GM21528 (cell line): ENCODE measurements at regions not wholly inside any gene's neighbourhood (a gene's known extent, or its start where the extent isn't known, plus 50 kb on each side); places are given as distances from the start of the nearest gene placed in this dataset.

Experiments
- ATAC-seq: cut with Tn5 transposase; IDR thresholded peaks from one replicate; pipeline ENCODE4 v1.9.1; 2021; ENCODE audit warnings: mild to moderate bottlenecking, moderate library complexity; ENCODE audit not compliant: unreplicated experiment, low FRiP score

DNA sequence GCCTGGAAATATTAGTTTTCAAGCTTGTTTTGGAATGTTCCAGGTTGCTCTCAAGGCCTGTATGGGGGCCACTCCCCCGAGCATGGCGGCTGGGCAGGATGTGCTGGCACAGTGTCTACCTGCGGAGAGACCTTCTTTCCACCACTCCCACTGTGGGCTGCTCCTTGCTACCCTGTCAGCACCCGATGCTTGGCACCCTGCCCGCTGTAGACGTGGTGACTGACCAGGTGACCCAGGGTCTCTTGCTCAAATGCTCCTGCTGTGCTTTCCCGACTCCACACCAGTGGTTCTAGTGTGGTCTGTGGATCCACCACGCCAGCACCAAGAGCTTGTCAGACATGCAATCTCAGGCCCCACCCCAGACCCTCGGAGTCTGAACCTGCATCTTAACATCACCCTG lies 213.3 kb downstream of the SH3BP4 start:
- no peak for ATAC-seq

DNA sequence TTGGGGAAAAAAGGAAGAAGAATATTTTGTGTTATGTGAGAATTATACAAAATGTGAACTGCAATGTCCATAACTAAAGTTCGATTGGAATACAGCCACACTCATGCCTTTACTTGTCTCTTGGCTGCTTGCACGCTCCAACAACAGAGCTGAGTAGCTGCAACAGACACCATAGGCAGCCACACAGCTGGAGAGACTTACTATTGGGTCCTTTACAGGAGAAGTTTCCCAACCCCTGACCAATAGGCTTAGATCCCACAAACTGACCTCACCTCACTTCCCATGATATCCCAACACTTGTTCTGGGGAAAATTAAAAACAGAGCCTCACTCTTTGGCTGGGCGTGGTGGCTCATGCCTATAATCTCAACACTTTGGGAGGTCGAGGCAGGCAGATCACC lies 213.8 kb downstream of the SH3BP4 start:
- ATAC-seq = no peak

DNA sequence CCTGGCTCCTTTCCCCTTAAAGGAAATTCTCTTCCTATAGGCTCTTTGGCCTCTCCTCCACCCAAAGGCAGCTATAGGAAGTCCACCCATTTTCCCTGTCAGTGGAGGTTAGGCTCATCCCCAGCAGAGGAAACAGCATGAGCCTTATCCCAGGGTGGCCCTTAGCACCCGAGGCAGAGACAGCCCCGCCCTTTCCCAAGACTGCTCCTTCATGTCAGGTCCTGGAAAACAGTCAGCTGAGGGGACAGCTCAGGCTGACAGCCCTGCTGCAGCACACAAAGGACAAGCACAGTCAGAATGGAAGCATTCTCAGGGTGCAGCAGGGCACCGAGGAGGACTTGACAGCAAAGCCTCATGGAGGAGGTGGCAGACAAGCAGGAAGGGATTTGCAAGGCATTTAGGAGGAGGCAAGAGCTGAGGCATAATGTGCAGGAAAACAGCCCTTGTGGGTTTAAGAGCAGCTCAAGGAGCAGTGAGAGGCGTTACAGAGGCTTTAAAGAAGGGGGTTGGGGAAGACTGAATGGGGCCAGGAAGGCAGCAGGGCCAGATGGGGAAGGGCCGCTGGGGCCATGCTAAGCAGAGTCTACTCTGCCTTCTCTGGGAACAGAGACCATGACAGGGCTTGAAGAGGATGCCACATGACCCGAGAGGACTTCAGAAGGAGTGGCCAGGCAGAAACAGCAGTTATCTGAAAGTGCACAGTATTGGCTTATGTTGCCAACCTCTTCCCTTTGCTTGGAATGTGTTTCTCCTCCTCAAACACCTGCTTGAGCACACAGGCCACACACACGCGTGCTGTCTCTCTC lies 216.6 kb downstream of the SH3BP4 start:
- ATAC-seq = no peak

DNA sequence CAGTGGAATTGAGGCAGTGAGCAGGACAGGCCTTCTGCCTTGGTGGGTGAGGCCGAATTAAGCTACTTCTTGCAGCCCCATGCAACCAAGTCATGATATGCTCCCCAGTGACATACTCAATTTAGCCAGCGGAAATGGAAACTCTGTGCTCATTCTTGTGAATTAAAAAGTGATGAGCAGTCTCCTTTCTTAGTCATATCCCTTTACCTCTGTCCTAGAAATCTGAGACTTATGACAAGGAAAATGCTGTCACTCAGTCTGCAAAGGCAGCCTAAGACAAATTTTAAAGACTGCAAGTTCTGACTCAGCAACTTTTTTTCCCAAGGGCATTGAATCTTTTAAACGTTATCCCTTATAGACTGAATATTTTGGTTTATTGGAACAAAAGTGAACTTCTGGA lies 218.2 kb downstream of the SH3BP4 start:
- ATAC-seq = no peak

DNA sequence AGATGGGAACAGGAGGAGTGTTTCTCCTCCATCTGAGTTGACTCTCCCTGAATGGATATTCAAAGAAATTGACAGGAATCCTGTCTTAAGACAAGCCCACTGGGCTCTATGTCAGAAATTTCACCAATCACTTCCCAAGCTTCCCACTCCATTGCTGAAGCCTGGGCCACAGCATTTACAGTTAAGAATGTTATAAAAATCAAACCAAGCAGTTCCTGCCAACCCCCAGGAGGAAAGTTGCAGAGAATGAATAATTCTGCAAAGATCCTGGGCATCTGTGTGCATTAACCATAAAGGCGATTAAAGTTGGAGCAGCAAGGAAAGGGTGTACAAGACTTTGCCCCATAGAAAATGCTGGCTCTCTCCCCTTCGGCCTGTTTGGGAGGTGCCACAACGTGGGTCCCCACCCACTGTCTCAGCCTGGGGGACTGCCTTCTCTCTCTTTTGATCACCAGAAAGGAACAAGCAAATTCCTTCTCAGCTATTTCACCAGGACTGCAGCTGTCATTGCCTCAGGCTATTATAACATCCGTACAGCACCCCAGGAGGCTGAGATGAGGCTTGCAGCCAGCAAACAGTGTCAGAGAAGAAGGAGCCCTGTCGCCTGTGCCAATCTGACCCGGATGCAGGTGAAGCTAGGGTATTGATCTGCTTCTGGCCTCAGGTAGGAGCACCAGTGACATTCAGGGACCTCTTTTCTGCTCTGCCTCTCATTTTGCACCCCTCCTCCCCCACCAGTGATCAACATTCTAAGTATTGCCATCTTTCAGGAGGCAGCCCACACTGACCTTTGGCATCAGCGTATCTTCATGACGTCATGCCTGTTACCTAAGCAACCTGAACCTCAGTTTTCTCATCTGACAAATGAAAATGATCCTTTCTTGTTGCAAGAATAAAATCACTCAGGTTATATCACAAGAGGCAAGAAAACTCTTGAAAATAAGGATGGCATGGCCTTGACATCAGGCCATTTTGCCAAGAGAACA lies 219.0 kb downstream of the SH3BP4 start:
- no peak for ATAC-seq

DNA sequence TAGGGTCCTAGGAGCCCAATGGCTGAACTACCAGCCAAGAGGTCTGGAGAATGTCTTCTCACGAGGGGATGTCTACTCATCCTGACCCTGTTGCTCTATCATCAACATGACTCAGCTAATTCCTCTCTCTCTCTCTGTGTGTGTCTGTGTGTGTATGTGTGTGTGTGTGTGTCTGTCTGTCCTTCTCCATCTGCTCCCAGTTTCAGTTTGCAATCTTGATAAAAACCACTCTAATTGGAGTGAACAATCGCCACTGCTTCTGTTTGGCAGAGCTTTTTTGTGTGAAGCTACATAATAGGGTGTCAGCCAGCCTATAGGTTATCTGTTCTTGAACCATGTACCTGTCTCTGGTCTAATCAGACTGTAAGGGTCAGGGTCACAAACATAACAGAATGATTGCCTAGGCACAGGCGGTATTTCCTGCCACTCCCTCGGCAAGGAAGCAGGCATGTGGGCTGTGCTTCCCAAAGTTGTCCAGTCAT lies 219.8 kb downstream of the SH3BP4 start:
- no peak for ATAC-seq

DNA sequence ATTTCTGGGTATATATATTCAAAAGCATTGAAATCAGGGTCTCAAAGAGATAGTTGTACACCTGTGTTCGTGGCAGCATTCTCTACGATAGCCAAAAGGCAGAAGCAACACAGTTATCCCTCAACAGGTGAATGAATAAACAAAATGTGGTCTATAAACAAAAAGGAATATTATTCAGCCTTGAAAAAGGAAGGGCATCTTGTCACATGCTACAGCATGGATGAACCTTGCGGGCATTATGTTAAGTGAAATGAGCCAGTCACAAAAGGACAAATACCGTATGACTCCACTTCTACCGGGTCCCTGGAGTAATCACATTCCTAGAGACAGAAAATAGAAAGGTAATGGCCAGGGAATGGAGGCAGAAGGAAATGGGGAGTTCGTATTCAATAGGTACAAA lies 228.8 kb downstream of the SH3BP4 start:
- ATAC-seq = no peak

DNA sequence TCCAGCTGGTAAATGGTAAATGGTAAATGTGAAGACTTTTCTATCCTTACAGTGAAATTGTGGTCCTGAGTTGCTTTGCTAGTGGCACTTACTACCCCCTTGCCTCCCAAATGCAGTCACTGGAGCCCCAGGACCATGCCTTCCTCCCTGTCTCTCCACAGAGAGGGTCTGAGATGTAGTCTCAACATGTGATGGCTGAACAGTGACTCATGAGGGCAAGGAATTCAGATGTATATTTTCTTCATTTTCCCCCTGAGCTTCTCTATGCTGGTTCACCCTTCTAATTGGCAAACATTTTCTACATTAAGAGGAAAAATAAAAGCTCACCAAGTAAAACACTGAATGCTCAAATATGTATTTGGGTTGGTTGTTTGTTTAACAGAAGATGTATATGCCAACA lies 232.0 kb downstream of the SH3BP4 start:
- no peak for ATAC-seq

DNA sequence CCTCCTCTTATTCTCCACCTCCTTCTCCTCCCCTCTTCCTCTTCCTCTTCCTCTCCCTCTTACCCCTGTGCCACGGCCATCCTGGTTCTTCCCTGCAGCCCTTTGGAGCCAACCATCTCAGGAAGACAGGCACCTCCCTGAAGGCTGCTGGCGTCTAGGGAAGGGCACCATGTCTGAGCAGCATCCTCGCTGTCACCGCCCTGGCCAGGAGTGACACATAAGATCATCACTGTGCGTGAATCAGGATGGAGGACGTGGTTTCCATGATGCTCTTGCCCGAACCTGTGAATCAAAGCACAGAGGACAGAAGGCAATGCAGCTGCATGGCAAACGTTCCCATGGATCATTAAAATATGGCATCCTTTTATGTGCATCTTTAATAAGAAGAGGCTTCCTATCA lies 236.0 kb downstream of the SH3BP4 start:
- ATAC-seq = no peak

DNA sequence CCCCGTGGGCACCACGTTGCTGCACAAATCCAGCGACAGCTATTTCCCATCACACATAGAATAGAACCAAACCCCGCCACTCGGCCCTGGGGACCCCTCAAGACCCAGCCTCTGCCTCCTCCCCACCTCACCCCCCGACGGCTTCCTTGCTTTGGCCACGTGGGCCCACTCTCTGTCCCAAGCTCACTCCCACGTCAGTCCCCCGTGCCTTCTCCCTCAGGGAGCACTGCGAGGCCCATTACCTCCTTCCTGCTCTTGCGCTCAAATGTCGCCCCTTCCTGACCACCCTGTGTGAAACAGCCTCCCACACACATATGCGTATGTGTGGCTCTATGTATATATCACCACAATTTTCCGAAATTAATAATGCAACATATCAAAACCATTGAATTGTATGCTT lies 239.7 kb downstream of the SH3BP4 start:
- ATAC-seq = no peak

DNA sequence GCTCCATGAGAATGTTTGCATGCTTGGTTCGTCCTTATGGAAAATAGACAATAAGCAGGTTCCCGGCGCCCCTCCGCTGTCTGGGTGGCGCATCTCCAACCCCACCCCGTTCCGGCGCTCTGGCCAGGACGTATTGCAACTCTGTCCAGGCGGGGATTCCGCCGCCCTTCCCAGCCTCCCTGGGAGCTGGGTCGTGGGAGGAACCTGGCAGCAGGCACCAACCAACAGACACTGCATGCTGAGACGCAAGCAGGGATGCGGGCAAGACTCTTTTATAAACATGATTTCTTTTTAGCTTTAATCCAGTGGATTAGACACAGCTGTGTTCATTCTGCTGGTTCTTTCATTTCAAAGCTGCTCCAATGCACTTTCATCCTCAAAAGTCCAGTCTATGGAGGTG lies 240.2 kb downstream of the SH3BP4 start:
- no peak for ATAC-seq

DNA sequence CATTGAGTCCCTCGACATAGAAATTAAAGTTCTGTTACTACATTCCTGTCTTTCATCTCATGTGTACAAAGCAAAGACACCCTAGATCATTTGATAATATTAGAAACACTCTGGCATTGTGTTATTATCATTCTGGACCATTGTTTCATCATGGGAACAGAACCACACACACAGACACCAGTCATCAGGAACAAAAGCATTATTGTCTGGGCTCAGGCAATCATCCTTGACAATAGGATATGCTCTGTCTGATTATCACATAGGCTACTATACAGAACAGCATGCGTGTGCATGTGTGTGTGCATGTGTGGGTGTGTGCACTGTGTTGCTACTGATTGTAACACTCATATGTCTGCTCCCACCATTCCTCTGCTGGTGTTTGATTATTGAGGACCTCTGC lies 242.5 kb downstream of the SH3BP4 start:
- no peak for ATAC-seq

DNA sequence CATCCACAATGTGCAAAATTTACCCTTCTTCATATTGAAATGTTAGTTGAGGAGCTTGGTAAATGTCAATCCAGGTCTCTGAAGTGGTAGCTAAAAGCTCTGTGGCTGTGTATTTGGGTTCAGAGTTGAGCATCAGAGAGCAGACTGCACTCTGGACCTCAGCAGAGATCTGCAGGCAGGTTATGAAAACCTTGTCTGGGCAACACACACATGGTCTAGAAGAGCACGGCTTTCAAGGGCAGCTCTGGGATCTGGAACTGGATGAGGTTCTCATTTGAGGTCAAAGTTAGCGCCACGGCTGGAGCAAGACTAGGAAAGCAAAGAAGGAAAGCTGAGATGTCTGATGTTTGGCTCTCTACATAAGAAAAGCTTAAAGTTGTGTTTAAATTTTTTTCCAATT lies 243.0 kb downstream of the SH3BP4 start:
- ATAC-seq = no peak

DNA sequence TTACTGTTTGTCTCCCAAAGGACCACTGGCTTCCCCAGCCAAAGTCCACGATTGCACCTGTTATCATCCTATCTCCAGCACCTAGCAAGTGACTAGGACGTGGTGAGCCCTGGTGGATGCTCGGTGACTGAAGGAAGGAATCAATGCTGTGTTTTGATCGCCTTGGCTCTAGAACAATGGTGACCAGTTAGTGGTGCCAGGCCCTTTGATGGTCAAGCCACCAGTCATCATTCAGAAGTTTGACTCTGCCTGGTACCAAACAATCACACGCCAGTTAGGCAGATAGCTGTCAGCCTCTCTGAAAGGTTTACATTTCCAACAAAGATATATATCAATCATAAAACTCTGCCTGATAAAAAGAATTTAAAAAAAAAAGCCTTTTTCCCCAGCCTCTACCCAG lies 244.1 kb downstream of the SH3BP4 start:
- no peak for ATAC-seq

DNA sequence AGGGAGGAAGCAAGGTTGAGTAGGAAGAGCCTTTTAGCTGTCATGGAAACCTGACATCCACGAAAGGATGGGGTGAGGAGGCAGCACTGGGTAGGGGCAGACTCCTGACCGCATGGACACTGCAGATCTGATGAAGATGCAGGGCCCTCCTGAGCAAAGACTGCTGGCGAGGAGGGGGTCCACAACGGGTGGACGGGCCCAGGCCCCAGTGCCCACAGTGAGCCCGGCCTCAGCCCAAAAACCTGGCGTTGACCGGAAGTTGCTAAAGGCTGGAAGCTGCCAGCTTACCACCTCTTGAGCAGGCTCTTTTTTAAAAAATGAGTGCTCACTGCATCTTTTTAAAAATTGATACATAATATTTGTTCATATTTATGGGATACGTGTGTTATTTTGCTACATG lies 247.3 kb downstream of the SH3BP4 start:
- ATAC-seq = no peak

DNA sequence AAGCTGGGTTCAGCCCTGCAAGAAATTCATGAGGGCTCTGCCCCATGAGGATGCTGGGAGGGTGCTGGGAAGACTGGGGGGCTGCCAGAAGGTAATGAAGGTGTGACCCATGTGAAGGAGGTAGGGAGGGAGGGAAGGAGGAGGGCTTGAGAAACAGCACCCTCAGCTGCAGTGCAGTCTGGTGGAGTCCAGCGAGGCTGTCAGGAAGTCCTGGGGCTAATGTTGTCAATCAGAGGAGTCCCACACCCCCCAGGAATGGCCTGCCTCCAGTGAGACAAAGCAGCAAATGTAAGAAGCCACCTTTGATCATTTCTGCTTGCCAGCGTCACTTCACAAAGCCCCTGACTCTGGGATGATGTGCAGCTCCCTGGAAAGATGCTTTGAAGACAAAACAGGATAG lies 248.4 kb downstream of the SH3BP4 start:
- ATAC-seq = no peak

DNA sequence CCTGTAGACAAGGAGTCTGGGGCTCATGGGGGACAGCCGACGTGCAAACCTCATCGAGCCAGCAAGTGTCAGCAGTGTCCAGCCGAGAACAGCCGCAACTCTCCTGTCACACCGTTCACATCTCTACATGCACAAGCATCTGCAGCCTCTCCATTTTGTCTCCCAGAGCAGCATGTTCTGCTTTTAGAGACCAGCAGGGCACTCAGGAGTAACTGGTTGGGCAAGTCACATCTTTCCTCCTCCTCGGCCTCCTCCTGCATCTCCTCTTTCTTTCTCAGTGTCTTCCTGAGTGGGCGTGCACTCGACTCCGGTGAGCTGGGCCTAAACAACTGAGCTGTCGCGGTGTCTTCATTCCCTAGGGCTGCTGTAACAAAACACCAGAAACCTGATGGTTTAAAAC lies 249.9 kb downstream of the SH3BP4 start:
- no peak for ATAC-seq

DNA sequence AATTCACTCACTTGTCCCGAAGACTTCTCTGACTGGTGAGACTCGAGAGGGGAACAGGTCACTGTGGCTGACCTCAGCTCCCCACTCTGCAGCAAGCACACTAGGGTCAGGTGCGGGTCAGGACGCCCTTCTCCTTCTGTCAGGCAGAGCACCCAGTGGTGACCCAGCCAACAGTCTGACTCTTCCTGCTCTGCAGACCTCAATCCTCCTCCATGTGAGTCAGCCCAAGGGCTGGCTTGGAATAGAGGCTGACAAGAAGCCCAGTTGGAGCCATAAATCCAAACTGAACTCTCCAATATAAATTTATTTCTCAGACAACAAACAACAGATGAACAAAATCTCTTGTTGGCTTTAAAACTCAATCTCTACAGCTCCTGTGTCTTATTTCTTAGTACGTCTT lies 253.1 kb downstream of the SH3BP4 start:
- no peak for ATAC-seq

DNA sequence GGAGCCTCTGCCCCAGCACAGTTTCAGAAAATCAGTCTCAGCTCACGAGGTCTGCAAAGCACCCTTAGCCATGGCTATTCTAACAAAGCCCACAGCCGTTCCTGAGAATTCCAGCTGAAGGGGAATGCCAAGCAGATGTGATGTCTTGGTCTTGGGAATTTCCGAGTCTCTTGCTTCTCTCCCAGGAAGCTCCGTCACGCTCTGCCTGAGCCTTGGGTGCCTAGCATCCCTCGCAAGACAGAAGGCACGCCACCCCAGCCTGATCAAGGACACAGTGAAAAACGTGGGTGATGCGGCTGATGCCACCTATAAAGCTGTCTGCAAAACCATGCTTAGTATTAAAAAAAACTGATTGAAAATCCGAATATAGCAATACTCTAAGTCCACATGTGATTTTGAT lies 254.6 kb downstream of the SH3BP4 start:
- no peak for ATAC-seq

DNA sequence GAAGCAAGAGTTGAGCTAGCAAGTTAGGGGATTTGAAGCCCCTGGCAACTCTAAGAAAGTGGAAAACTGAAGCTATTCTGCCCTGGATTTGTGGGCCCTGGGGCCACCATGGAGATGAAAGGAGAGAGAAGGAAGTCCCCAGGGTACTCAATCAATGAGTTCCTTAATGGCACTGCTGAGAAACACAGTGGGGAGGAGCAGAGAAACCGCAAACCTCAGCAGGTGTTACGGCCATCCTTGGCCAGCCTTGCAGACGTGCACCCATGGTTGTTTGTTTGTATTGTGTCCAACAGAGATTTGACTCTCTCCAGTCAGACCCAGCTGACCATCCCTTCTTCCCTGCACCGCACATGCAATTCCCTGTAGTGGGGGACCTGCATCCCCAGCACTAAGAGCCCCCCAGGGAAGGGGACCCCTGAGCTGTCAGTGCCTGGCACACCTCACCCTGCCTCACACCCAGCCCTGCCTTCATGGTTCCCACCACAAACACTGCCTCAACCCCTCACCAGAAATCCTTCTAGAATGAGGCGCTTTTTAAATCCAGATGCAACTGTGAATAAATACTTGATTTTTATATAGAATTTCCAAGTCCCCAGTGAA lies 255.3 kb downstream of the SH3BP4 start:
- ATAC-seq = no peak

DNA sequence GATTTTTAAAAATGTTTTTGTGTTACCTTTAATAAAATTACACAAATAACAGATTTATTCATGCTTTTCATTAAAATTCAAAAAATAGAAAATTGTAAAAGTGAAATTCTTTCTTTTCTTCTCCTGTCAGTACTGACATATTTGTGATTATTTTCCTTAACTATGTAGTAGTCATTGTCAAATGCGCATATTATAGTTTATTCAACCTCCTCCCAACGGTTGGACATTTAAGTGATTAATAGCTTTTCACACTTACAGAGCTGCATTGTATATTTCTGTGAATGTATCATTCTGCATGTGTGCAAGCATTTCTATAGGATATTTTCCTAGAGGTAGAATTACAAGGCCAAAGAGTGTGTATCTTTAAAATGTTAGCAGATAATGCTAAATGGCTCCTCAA lies 259.2 kb downstream of the SH3BP4 start:
- ATAC-seq = no peak
